ENCODE measurements at regions not wholly inside any gene's neighbourhood (a gene's known extent, or its start where the extent isn't known, plus 50 kb on each side); places are given as distances from the start of the nearest gene placed in this dataset.

GRCh38 chr12:93061473-93062419 is 132.7 kb upstream of the EEA1 start:
- intact Hi-C loops (cut with DNase I): no loop called here
- DNase-seq (ENCODE audit: low spot score): no peak

- DNase-seq (ENCODE audit: low spot score): no peak
- intact Hi-C loops (cut with DNase I): no loop called here
Measured at GRCh38 chr12:93065896-93066295, 136.8 kb upstream of the EEA1 start.

- DNase-seq (ENCODE audit: low spot score): no peak
- intact Hi-C loops (cut with DNase I): no loop called here
Measured at GRCh38 chr12:93072340-93072739, 143.2 kb upstream of the EEA1 start.

DNA sequence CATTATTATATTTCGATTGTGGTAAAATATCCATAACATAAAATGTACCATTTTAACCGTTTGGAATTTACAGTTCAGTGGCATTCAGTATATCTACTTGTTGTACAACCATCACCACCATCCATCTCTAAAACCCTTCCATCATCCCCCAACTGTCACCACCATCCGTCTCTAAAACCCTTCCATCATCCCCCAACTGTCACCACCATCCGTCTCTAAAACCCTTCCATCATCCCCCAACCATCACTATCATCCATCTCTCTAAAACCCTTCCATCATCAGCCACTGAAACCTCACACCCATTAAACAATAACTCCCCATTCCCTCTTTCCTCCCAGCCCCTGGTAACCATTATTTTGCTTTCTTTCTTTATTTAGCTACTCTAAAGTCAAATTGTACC is 144.2 kb upstream of the EEA1 start:
- no peak for DNase-seq (ENCODE audit: low spot score)
- intact Hi-C loops (cut with DNase I): no loop called here

DNA sequence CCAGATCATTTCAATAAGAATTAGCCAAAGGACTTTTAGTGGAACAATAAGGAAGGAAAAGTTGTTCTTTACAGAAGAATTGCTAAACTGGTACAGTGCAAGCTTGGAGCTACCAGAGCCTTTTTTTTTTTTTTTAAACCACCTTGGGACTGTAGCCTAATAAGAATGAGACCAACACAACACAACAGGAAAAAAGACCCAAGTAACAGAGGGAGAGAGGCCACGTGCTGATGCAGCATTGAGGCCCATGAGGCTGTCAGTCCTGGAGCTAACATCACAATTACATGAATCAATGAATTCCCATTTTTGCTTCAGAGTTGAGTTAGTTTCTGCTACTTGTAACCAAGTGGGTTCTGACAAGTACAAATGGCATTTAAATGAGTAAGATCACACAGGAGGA is 149.0 kb upstream of the EEA1 start:
- DNase-seq (ENCODE audit: low spot score): no peak
- intact Hi-C loops (cut with DNase I): loop anchor here in 1 of 2 donors (1.0 kb wide), 1 partner anchor 35 kb away; no protein-coding TSS in a partner anchor

DNA sequence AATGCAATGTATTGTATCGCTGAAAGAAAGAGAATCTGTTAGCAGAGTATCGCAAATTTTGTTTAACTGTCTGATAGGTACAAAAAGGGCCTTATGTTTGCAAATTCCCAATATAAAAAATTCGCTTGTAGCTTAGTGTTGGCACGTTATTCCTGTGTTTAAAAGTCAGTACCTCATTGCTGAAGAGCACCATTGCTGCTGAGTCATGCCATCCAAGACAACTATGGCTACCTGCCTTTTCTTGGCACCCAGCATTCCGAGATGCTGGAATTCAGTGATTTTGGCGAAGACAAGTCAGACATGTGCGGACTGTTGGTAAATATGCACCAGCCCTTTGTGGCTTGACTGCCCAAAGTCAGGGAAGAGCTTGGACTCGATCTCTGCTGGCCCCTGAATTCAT is 149.5 kb upstream of the EEA1 start:
- intact Hi-C loops (cut with DNase I): loop anchor here in 1 of 2 donors (1.0 kb wide), 1 partner anchor 35 kb away; no protein-coding TSS in a partner anchor
- no peak for DNase-seq (ENCODE audit: low spot score)

DNA sequence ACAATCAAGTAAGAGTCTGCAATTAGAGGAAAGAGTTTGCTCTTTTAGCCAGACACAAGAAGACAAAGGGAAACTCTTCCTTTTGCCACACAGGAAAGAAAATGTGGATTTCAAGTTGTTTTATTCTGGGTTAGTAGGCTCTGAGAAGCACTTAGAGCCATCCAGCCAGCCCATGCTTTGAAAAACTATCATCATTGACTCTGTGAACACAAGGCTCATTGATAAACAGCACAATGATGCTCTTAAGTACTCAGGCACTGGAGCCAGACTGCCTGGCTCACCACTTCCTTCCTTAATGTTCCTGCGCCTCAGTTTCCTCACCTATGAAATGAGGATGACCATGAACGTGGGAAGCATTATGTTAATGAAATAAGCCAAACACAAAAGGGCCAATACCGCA is 150.2 kb upstream of the EEA1 start:
- intact Hi-C loops (cut with DNase I): no loop called here
- DNase-seq (ENCODE audit: low spot score): no peak

GRCh38 chr12:93079976-93080375 is 150.9 kb upstream of the EEA1 start:
- no peak for DNase-seq (ENCODE audit: low spot score)
- intact Hi-C loops (cut with DNase I): no loop called here

DNA sequence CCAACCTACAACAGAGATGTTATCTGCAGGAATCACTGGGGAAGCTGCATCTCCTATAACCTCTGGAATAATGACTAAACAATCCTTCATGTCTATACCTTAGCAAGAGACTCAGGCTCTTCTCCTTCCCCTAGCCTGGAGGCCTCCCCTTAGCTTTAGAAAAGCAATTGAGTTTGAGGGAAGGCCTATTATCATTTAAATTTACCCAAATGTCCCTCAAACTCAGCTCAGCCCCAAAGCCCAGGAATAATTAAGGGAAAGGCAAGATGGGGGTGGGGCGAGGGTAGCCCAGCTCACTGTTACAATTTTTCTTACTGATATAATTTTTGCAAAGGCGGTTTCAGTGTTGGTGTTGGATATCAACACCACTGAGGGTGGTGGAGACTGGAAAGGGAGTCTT is 151.4 kb upstream of the EEA1 start:
- DNase-seq (ENCODE audit: low spot score): no peak
- intact Hi-C loops (cut with DNase I): no loop called here

GRCh38 chr12:93080994-93081809 is 152.1 kb upstream of the EEA1 start:
- intact Hi-C loops (cut with DNase I): no loop called here
- DNase-seq (ENCODE audit: low spot score): no peak

- no peak for DNase-seq (ENCODE audit: low spot score)
- intact Hi-C loops (cut with DNase I): no loop called here
Measured at GRCh38 chr12:93081810-93082165, 152.7 kb upstream of the EEA1 start.

- intact Hi-C loops (cut with DNase I): no loop called here
- no peak for DNase-seq (ENCODE audit: low spot score)
Measured at GRCh38 chr12:93085383-93086287, 156.5 kb upstream of the EEA1 start.

GRCh38 chr12:93086288-93086727 is 157.2 kb upstream of the EEA1 start:
- intact Hi-C loops (cut with DNase I): no loop called here
- no peak for DNase-seq (ENCODE audit: low spot score)

GRCh38 chr12:93087840-93088610 is 158.9 kb upstream of the EEA1 start:
- DNase-seq (ENCODE audit: low spot score): no peak
- intact Hi-C loops (cut with DNase I): no loop called here

GRCh38 chr12:93089805-93090569 is 160.9 kb upstream of the EEA1 start:
- DNase-seq (ENCODE audit: low spot score): no peak
- intact Hi-C loops (cut with DNase I): no loop called here

DNA sequence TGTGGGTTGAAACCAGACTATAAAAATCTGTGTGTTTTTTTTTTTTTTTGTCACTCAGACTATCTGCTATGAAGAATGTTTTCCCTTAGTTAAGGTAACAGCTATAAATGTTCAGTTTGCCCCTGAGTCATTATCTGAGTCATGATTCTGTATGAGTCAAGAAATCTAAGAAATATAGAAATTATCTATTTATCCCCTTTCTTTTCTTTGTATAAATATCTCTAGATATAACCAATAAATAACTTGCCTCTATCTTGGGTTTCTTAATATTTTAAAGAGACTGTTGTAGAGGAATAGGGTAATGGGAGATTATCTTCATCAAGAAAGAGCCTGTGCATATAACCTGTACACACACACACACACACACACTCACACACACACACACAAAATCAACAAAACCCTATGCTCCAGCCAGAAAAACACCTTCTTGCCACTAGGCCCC is 161.7 kb upstream of the EEA1 start:
- no peak for DNase-seq (ENCODE audit: low spot score)
- intact Hi-C loops (cut with DNase I): no loop called here

- intact Hi-C loops (cut with DNase I): no loop called here
- no peak for DNase-seq (ENCODE audit: low spot score)
Measured at GRCh38 chr12:93091886-93092648, 163.0 kb upstream of the EEA1 start.
